ENCODE measurements at regions not wholly inside any gene's neighbourhood (a gene's known extent, or its start where the extent isn't known, plus 50 kb on each side); places are given as distances from the start of the nearest gene placed in this dataset.

GRCh38 chr13:65032825-65033224, 2197.3 kb downstream of the PCDH9 start:
- CTCF ChIA-PET, result no interaction called here

GRCh38 chr13:65028101-65028500, 2202.0 kb downstream of the PCDH9 start:
- no peak for DNase-seq (ENCODE audit: low read depth, low spot score)
- no peak overlapping the region for H3K27ac ChIP-seq (ENCODE audit: low read depth, low read length)
- no peaks in the 10 kb centered on the region for H3K9me3 ChIP-seq (ENCODE audit: control insufficient read depth, insufficient read depth, low read length)
- POLR2A ChIA-PET, result no interaction called here
- no peaks in the 10 kb centered on the region for H3K27me3 ChIP-seq (ENCODE audit: control insufficient read depth, insufficient read depth, low read length)
- no peak for TF ChIP-seq CTCF (IDR thresholded peaks at IDR 0.05; ENCODE audit: low read depth, low read length)
- H3K4me3 ChIP-seq (ENCODE audit: low read depth, low read length), result no peak overlapping the region
- CTCF ChIA-PET, result no interaction called here

More at GRCh38 chr13:65032825-65033224, 2197.3 kb downstream of the PCDH9 start:
- Histone ChIP-seq H3K27ac (ENCODE audit: low read depth, low read length) (no peak overlapping the region), H3K4me3 (ENCODE audit: low read depth, low read length) (no peak overlapping the region), H3K27me3 (ENCODE audit: control insufficient read depth, insufficient read depth, low read length) (no peaks in the 10 kb centered on the region), H3K9me3 (ENCODE audit: control insufficient read depth, insufficient read depth, low read length) (peaks cover 4% of the 10 kb centered on the region; the same call in 1 of the 2 replicates)
- TF ChIP-seq CTCF (IDR thresholded peaks at IDR 0.05; ENCODE audit: low read depth, low read length), result no peak
- DNase-seq (ENCODE audit: low read depth, low spot score), result no peak
- POLR2A ChIA-PET, result no interaction called here

GRCh38 chr13:65026505-65026904, 2203.6 kb downstream of the PCDH9 start:
- ChIA-PET POLR2A (no interaction called here), CTCF (no interaction called here)
- no peaks in the 10 kb centered on the region for H3K27me3 ChIP-seq (ENCODE audit: control insufficient read depth, insufficient read depth, low read length)
- no peak overlapping the region for H3K27ac ChIP-seq (ENCODE audit: low read depth, low read length)
- DNase-seq (ENCODE audit: low read depth, low spot score), result no peak
- H3K9me3 ChIP-seq (ENCODE audit: control insufficient read depth, insufficient read depth, low read length), result no peaks in the 10 kb centered on the region
- no peak overlapping the region for H3K4me3 ChIP-seq (ENCODE audit: low read depth, low read length)
- TF ChIP-seq CTCF (IDR thresholded peaks at IDR 0.05; ENCODE audit: low read depth, low read length), result no peak

- POLR2A ChIA-PET, result no interaction called here
- H3K27me3 ChIP-seq (ENCODE audit: control insufficient read depth, insufficient read depth, low read length), result no peaks in the 10 kb centered on the region
- H3K4me3 ChIP-seq (ENCODE audit: low read depth, low read length), result no peak overlapping the region
- H3K9me3 ChIP-seq (ENCODE audit: control insufficient read depth, insufficient read depth, low read length), result no peaks in the 10 kb centered on the region
- no peak for TF ChIP-seq CTCF (IDR thresholded peaks at IDR 0.05; ENCODE audit: low read depth, low read length)
- H3K27ac ChIP-seq (ENCODE audit: low read depth, low read length), result no peak overlapping the region
- no peak for DNase-seq (ENCODE audit: low read depth, low spot score)
- CTCF ChIA-PET, result no interaction called here
These were observed 2218.8 kb downstream of the PCDH9 start for GRCh38 chr13:65011378-65011777.

- CTCF ChIA-PET, result interaction anchor here (0.8 kb wide), 1 partner anchor 45 kb away, joined by 3 read pairs; no protein-coding TSS in a partner anchor
These were observed 2232.7 kb downstream of the PCDH9 start for GRCh38 chr13:64997438-64997837.

More at GRCh38 chr13:64997438-64997837, 2232.7 kb downstream of the PCDH9 start:
- no peaks in the 10 kb centered on the region for H3K27me3 ChIP-seq (ENCODE audit: control insufficient read depth, insufficient read depth, low read length)
- H3K9me3 ChIP-seq (ENCODE audit: control insufficient read depth, insufficient read depth, low read length), result no peaks in the 10 kb centered on the region
- no peak overlapping the region for H3K27ac ChIP-seq (ENCODE audit: low read depth, low read length)
- 0 out of 2 replicates have a peak, but pooled peaks have one; percentile 14 for TF ChIP-seq CTCF (IDR thresholded peaks at IDR 0.05; ENCODE audit: low read depth, low read length)
- POLR2A ChIA-PET, result no interaction called here
- no peak overlapping the region for H3K4me3 ChIP-seq (ENCODE audit: low read depth, low read length)
- no peak for DNase-seq (ENCODE audit: low read depth, low spot score)

All from AG04450 (cell line).